ENCODE measurements at regions not wholly inside any gene's neighbourhood (a gene's known extent, or its start where the extent isn't known, plus 50 kb on each side); places are given as distances from the start of the nearest gene placed in this dataset.

- TF ChIP-seq EZH2 (IDR thresholded peaks at IDR 0.05; ENCODE audit: insufficient read depth, poor library complexity, severe bottlenecking) (no peak), EZH2phosphoT487 (IDR thresholded peaks at IDR 0.05; ENCODE audit: insufficient read depth, low read depth) (no peak)
Measured at GRCh38 chr3:98705694-98706093, 57.4 kb upstream of the ST3GAL6 start.
